GM12878 (cell line): ENCODE measurements at regions not wholly inside any gene's neighbourhood (a gene's known extent, or its start where the extent isn't known, plus 50 kb on each side); places are given as distances from the start of the nearest gene placed in this dataset.

Source experiments
- ATAC-seq: fragments of 200-7000 bp; cut with Tn5 transposase; 3 replicates; pipeline ENCODE4 v1.9.1; 2020; ENCODE audit warnings: mild to moderate bottlenecking, moderate library complexity
- BruUV-seq: library from RNA; stranded (reverse); fragments of 400-500 nt; replicated peaks from 2 replicates; lab custom pipeline; 2021; lab: Mats Ljungman, UMichigan
- CTCF ChIA-PET: fragments of 300-600 bp; sonication (Branson Sonifier 250); formaldehyde crosslinking; extraction: SDS; loops from one replicate; lab custom pipeline; 2021; ENCODE audit warnings: inconsistent platforms; lab: Yijun Ruan, JAX
- POLR2A ChIA-PET: fragments of 350-600 bp; formaldehyde crosslinking; extraction: SDS; loops from one replicate; lab custom pipeline; 2021; ENCODE audit warnings: inconsistent platforms; lab: Charles Lee
- RAD21 ChIA-PET: fragments of 300-600 bp; sonication (Branson Sonifier 250); formaldehyde crosslinking; loops from one replicate; lab custom pipeline; 2023; ENCODE audit warnings: antibody characterized with exemption; ENCODE audit not compliant: unreplicated experiment; lab: Charles Lee
- SMC1A ChIA-PET: fragments of 300-600 bp; sonication (Branson Sonifier 250); formaldehyde crosslinking; loops from one replicate; lab custom pipeline; 2023; ENCODE audit not compliant: unreplicated experiment, uncharacterized antibody; lab: Charles Lee
- DNase-seq: peaks from one replicate; pipeline ENCODE4 v3.0.0-alpha.2; 2011; ENCODE audit warnings: low read depth, low spot score
- FAIRE-seq: peaks from 3 replicates; lab custom pipeline; 2011; peaks lifted over from hg19 to GRCh38; lab: Jason Lieb, UNC
- H2AFZ ChIP-seq: 2 replicates; pipeline ENCODE4 v1.6.0; 2011; ENCODE audit warnings: low read depth, low read length, control low read depth; ENCODE audit not compliant: control insufficient read depth
- H3K27ac ChIP-seq: 2 replicates; pipeline ENCODE4 v1.5.1; 2011; ENCODE audit warnings: control low read depth; ENCODE audit not compliant: control insufficient read depth, insufficient read depth
- H3K27me3 ChIP-seq, 2 experiments: replicated peaks in 1 of 2; 2 replicates each; pipeline versions ENCODE4 v1.6.0 to v1.6.1; 2011; ENCODE audit warnings: low read length in 1 of 2; ENCODE audit not compliant: control insufficient read depth in 2 of 2, insufficient read depth in 2 of 2
- H3K36me3 ChIP-seq, 2 experiments: 2 replicates each; pipeline ENCODE4 v1.5.1; 2011; ENCODE audit warnings: low read length in 1 of 2; ENCODE audit not compliant: control insufficient read depth in 2 of 2, insufficient read depth in 2 of 2
- H3K4me1 ChIP-seq: 2 replicates; pipeline ENCODE4 v1.6.1; 2011; ENCODE audit warnings: mild to moderate bottlenecking, low read length, moderate library complexity, mixed read lengths; ENCODE audit not compliant: control insufficient read depth, insufficient read depth
- H3K4me2 ChIP-seq: 2 replicates; pipeline ENCODE4 v1.6.0; 2011; ENCODE audit warnings: control low read depth; ENCODE audit not compliant: control insufficient read depth, insufficient read depth
- H3K4me3 ChIP-seq: fragments of 200-600 bp; sonication (generic); 2 replicates; pipeline ENCODE4 v1.5.1; 2016
- H3K79me2 ChIP-seq: 2 replicates; pipeline ENCODE4 v1.6.0; 2011; ENCODE audit warnings: low read length; ENCODE audit not compliant: control insufficient read depth, insufficient read depth
- H3K9ac ChIP-seq: 2 replicates; pipeline ENCODE4 v1.8.0; 2011; ENCODE audit warnings: low read length, control low read depth, mixed read lengths; ENCODE audit not compliant: control insufficient read depth, insufficient read depth
- H3K9me3 ChIP-seq: replicated peaks from 3 replicates; pipeline ENCODE4 v1.5.1; 2011; ENCODE audit warnings: mild to moderate bottlenecking, low read length; ENCODE audit not compliant: control insufficient read depth, insufficient read depth
- H4K20me1 ChIP-seq: 2 replicates; pipeline ENCODE4 v1.6.0; 2011; ENCODE audit not compliant: control insufficient read depth, insufficient read depth
- CREB1 ChIP-seq: IDR thresholded peaks from 2 replicates; pipeline ENCODE4 v1.6.1; 2012; ENCODE audit warnings: low read depth, mild to moderate bottlenecking, inconsistent platforms
- EGR1 ChIP-seq, 2 experiments: IDR thresholded peaks; 1 replicate in 1 of 2; 2 replicates in 1 of 2; pipeline ENCODE4 v1.6.1; 2011 to 2012; ENCODE audit warnings: low read depth in 2 of 2, low read length in 2 of 2, borderline replicate concordance in 1 of 2, mild to moderate bottlenecking in 1 of 2, moderate library complexity in 1 of 2
- FOS ChIP-seq: IDR thresholded peaks from 3 replicates; pipeline ENCODE4 v1.6.1; 2011; ENCODE audit warnings: borderline replicate concordance; ENCODE audit not compliant: insufficient read length; ENCODE audit errors: extremely low read depth
- MTA2 ChIP-seq: fragments of 450-650 bp; IDR thresholded peaks from 2 replicates; pipeline ENCODE4 v1.6.1; 2016; ENCODE audit warnings: low read depth, mild to moderate bottlenecking, moderate library complexity
- NFIC ChIP-seq: IDR thresholded peaks from 2 replicates; pipeline ENCODE4 v1.6.1; 2012; ENCODE audit warnings: low read depth, mild to moderate bottlenecking, inconsistent platforms, low read length, moderate library complexity
- NR2C2 ChIP-seq: IDR thresholded peaks from 2 replicates; pipeline ENCODE4 v1.6.1; 2011; ENCODE audit warnings: borderline replicate concordance, low read depth; ENCODE audit not compliant: control insufficient read depth, insufficient read length
- RCOR1 ChIP-seq: conservative IDR thresholded peaks from 2 replicates; pipeline ENCODE4 v1.6.1; 2012; ENCODE audit warnings: low read depth, low read length, improper control_type of control experiment
- STAT3 ChIP-seq: IDR thresholded peaks from 2 replicates; pipeline ENCODE4 v1.6.1; 2011; ENCODE audit warnings: low read depth, low read length, improper control_type of control experiment
- TCF7 ChIP-seq: IDR thresholded peaks from 2 replicates; pipeline ENCODE4 v1.6.1; 2014; ENCODE audit warnings: antibody characterized with exemption, borderline replicate concordance
- WGBS: methylation state at CpG from one replicate; pipeline ENCODE4 v1.1.6; 2016; ENCODE audit warnings: low lambda C conversion rate; ENCODE audit not compliant: insufficient replicate concordance, insufficient coverage; ENCODE audit errors: missing lambda C conversion rate; 5-methylcytosine and 5-hydroxymethylcytosine counted together
- in situ Hi-C: fragments of 300-500 bp; cut with MboI; formaldehyde crosslinking; loops from 9 replicates; pipeline ENCODE4 v1.14.3; 2018; ENCODE audit warnings: mixed read lengths
- intact Hi-C: fragments of 100-400 bp; cut with micrococcal nuclease; formaldehyde crosslinking; loops from one replicate; pipeline ENCODE4 v1.14.2; 2022; ENCODE audit not compliant: unreplicated experiment
- TF ChIP-seq, protein P1 (sequence below): fragments of 450-650 bp; IDR thresholded peaks from 2 replicates; pipeline ENCODE4 v1.6.1; 2017; ENCODE audit warnings: mild to moderate bottlenecking, low read depth, inconsistent platforms; ENCODE audit not compliant: poor library complexity, severe bottlenecking
- TF ChIP-seq, protein P2 (sequence below): fragments of 450-650 bp; conservative IDR thresholded peaks from 2 replicates; pipeline ENCODE4 v1.6.1; 2017; ENCODE audit warnings: mild to moderate bottlenecking, moderate library complexity

DNA sequence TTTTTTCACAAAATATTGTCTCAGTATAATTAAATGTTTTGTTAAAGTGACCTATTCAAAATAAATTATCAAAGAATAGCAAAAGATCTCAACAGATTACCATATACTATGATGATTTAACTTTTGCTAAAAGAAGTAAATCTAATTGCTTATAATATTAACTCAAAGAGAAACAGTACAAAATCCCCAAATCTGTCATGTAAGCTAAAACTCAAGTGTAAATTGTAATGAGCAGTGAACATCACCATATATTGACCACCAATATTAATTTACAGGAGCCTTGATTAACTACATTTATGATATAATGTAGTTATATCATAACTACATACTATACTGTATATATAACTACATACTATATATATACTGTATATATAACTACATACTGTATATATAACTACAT lies 174.4 kb downstream of the SLC39A8 start:
- POLR2A ChIA-PET: interaction anchor here (0.6 kb wide), 1 partner anchor 393 kb away, joined by 3 read pairs; no protein-coding TSS in a partner anchor
- no peak for ATAC-seq
- Histone ChIP-seq H3K4me2 (no peak overlapping the region), H3K27me3 (no peaks in the 10 kb centered on the region), H3K4me1 (no peaks in the 10 kb centered on the region)
- no TSS peak for BruUV-seq
- intact Hi-C loops: no loop called here
- TF ChIP-seq, protein P1, sequence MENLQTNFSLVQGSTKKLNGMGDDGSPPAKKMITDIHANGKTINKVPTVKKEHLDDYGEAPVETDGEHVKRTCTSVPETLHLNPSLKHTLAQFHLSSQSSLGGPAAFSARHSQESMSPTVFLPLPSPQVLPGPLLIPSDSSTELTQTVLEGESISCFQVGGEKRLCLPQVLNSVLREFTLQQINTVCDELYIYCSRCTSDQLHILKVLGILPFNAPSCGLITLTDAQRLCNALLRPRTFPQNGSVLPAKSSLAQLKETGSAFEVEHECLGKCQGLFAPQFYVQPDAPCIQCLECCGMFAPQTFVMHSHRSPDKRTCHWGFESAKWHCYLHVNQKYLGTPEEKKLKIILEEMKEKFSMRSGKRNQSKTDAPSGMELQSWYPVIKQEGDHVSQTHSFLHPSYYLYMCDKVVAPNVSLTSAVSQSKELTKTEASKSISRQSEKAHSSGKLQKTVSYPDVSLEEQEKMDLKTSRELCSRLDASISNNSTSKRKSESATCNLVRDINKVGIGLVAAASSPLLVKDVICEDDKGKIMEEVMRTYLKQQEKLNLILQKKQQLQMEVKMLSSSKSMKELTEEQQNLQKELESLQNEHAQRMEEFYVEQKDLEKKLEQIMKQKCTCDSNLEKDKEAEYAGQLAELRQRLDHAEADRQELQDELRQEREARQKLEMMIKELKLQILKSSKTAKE: no peak
- no peak for TF ChIP-seq MTA2
- TF ChIP-seq RCOR1: no peak
- TF ChIP-seq, all 136 proteins: peak for 0
- Histone ChIP-seq H3K27ac (no peak overlapping the region), H3K9me3 (no peaks in the 10 kb centered on the region), H4K20me1 (no peaks in the 10 kb centered on the region), H3K9ac (no peak overlapping the region), H3K36me3 (no peaks in the 10 kb centered on the region), H3K79me2 (no peaks in the 10 kb centered on the region), H3K4me3 (no peak overlapping the region), H2AFZ (no peak overlapping the region)
- FAIRE-seq (no peak), DNase-seq (no peak)
- ChIA-PET SMC1A (interaction anchor here (1.0 kb wide), 1 partner anchor 14 kb away, joined by 3 read pairs; no protein-coding TSS in a partner anchor), RAD21 (no interaction called here), CTCF (no interaction called here)
- in situ Hi-C loops: no loop called here

- H2AFZ ChIP-seq: no peak overlapping the region
- H3K9ac ChIP-seq: no peak overlapping the region
- H3K9me3 ChIP-seq: no peaks in the 10 kb centered on the region
- H3K27ac ChIP-seq: no peak overlapping the region
- H3K4me2 ChIP-seq: no peak overlapping the region
- H3K4me1 ChIP-seq: no peaks in the 10 kb centered on the region
- no peak for FAIRE-seq
- no peak for ATAC-seq
- CTCF ChIA-PET: interaction anchor here (0.7 kb wide), 1 partner anchor 177 kb away, joined by 3 read pairs; no protein-coding TSS in a partner anchor
- POLR2A ChIA-PET: no interaction called here
- in situ Hi-C loops: no loop called here
- no peak for DNase-seq
- H4K20me1 ChIP-seq: no peaks in the 10 kb centered on the region
- no TSS peak for BruUV-seq
- WGBS: 14% methylated on average over 2 of the region's 2 CpGs
- H3K79me2 ChIP-seq: no peaks in the 10 kb centered on the region
- no peaks in the 10 kb centered on the region for H3K36me3 ChIP-seq
- SMC1A ChIA-PET: interaction anchor here (0.9 kb wide), 1 partner anchor 10 kb away, joined by 3 read pairs; no protein-coding TSS in a partner anchor
- RAD21 ChIA-PET: no interaction called here
- no peak overlapping the region for H3K4me3 ChIP-seq
- no peaks in the 10 kb centered on the region for H3K27me3 ChIP-seq
- intact Hi-C loops: no loop called here
- TF ChIP-seq FOS (no peak), NFIC (no peak), NR2C2 (no peak), EGR1 (IDR thresholded peaks at IDR 0.05; ENCODE audit: borderline replicate concordance in 1 of 2, low read depth in 2 of 2, low read length in 2 of 2) (no peak), CREB1 (no peak), STAT3 (no peak), TCF7 (no peak)
- TF ChIP-seq, protein P2, sequence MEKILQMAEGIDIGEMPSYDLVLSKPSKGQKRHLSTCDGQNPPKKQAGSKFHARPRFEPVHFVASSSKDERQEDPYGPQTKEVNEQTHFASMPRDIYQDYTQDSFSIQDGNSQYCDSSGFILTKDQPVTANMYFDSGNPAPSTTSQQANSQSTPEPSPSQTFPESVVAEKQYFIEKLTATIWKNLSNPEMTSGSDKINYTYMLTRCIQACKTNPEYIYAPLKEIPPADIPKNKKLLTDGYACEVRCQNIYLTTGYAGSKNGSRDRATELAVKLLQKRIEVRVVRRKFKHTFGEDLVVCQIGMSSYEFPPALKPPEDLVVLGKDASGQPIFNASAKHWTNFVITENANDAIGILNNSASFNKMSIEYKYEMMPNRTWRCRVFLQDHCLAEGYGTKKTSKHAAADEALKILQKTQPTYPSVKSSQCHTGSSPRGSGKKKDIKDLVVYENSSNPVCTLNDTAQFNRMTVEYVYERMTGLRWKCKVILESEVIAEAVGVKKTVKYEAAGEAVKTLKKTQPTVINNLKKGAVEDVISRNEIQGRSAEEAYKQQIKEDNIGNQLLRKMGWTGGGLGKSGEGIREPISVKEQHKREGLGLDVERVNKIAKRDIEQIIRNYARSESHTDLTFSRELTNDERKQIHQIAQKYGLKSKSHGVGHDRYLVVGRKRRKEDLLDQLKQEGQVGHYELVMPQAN: no peak
Observed at GRCh38 chr4:102169345-102169744, 175.9 kb downstream of the SLC39A8 start.
